ENCODE measurements at regions not wholly inside any gene's neighbourhood (a gene's known extent, or its start where the extent isn't known, plus 50 kb on each side); places are given as distances from the start of the nearest gene placed in this dataset.

- no peaks in the 10 kb centered on the region for H3K79me2 ChIP-seq (replicated peaks; ENCODE audit: insufficient read depth, low read length)
- no peak overlapping the region for H2AFZ ChIP-seq (ENCODE audit: low read depth, low read length)
- H3F3A ChIP-seq (ENCODE audit: insufficient read depth, low read length, poor library complexity, severe bottlenecking), result no peaks in the 10 kb centered on the region
- H4K20me1 ChIP-seq (ENCODE audit: insufficient read depth), result no peaks in the 10 kb centered on the region
- H3K36me3 ChIP-seq (ENCODE audit: insufficient read depth, low read length), result no peaks in the 10 kb centered on the region
- no peak overlapping the region for H3K9ac ChIP-seq (ENCODE audit: low read length)
- H3K9me3 ChIP-seq (ENCODE audit: low read length), result no peaks in the 10 kb centered on the region
- no peak overlapping the region for H3K4me3 ChIP-seq (ENCODE audit: low read length)
- no peaks in the 10 kb centered on the region for H3K9me2 ChIP-seq (ENCODE audit: insufficient read depth, low read length)
- H3K4me2 ChIP-seq (ENCODE audit: low read length), result no peak overlapping the region
- TF ChIP-seq REST (IDR thresholded peaks at IDR 0.05; ENCODE audit: borderline replicate concordance) (no peak), MXI1 (conservative IDR thresholded peaks at IDR 0.05; ENCODE audit: poor library complexity, severe bottlenecking) (no peak), EP300 (conservative IDR thresholded peaks at IDR 0.05; ENCODE audit: poor library complexity, severe bottlenecking) (no peak), EZH2 (IDR thresholded peaks at IDR 0.05; ENCODE audit: borderline replicate concordance, insufficient read depth, low read length, poor library complexity, severe bottlenecking) (no peak), POLR2AphosphoS5 (IDR thresholded peaks at IDR 0.05) (no peak), TAF1 (IDR thresholded peaks at IDR 0.05; ENCODE audit: low read depth) (no peak), RAD21 (conservative IDR thresholded peaks at IDR 0.05) (no peak), SMC3 (conservative IDR thresholded peaks at IDR 0.05; ENCODE audit: poor library complexity) (no peak)
- TF ChIP-seq, protein P1, sequence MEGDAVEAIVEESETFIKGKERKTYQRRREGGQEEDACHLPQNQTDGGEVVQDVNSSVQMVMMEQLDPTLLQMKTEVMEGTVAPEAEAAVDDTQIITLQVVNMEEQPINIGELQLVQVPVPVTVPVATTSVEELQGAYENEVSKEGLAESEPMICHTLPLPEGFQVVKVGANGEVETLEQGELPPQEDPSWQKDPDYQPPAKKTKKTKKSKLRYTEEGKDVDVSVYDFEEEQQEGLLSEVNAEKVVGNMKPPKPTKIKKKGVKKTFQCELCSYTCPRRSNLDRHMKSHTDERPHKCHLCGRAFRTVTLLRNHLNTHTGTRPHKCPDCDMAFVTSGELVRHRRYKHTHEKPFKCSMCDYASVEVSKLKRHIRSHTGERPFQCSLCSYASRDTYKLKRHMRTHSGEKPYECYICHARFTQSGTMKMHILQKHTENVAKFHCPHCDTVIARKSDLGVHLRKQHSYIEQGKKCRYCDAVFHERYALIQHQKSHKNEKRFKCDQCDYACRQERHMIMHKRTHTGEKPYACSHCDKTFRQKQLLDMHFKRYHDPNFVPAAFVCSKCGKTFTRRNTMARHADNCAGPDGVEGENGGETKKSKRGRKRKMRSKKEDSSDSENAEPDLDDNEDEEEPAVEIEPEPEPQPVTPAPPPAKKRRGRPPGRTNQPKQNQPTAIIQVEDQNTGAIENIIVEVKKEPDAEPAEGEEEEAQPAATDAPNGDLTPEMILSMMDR (IDR thresholded peaks at IDR 0.05; ENCODE audit: poor library complexity, severe bottlenecking), result no peak
- no peak overlapping the region for H3K27ac ChIP-seq (ENCODE audit: low read length)
- H3K27me3 ChIP-seq (ENCODE audit: insufficient read depth, low read depth, low read length), result no peaks in the 10 kb centered on the region
These were observed 1339.4 kb downstream of the XPNPEP1 start for GRCh38 chr10:108583877-108584276.

GRCh38 chr10:108582888-108583287 lies 1340.4 kb downstream of the XPNPEP1 start:
- Histone ChIP-seq H2AFZ (ENCODE audit: low read depth, low read length) (no peak overlapping the region), H3K27ac (ENCODE audit: low read length) (no peak overlapping the region), H3K9me2 (ENCODE audit: insufficient read depth, low read length) (no peaks in the 10 kb centered on the region), H3K4me2 (ENCODE audit: low read length) (no peak overlapping the region), H3F3A (ENCODE audit: insufficient read depth, low read length, poor library complexity, severe bottlenecking) (no peaks in the 10 kb centered on the region), H3K9ac (ENCODE audit: low read length) (no peak overlapping the region), H3K79me2 (replicated peaks; ENCODE audit: insufficient read depth, low read length) (no peaks in the 10 kb centered on the region), H3K9me3 (ENCODE audit: low read length) (no peaks in the 10 kb centered on the region), H3K36me3 (ENCODE audit: insufficient read depth, low read length) (no peaks in the 10 kb centered on the region), H3K27me3 (ENCODE audit: insufficient read depth, low read depth, low read length) (no peaks in the 10 kb centered on the region), H3K4me3 (ENCODE audit: low read length) (no peak overlapping the region), H4K20me1 (ENCODE audit: insufficient read depth) (no peaks in the 10 kb centered on the region)
- TF ChIP-seq SMC3 (conservative IDR thresholded peaks at IDR 0.05; ENCODE audit: poor library complexity) (no peak), EZH2 (IDR thresholded peaks at IDR 0.05; ENCODE audit: borderline replicate concordance, insufficient read depth, low read length, poor library complexity, severe bottlenecking) (no peak), TAF1 (IDR thresholded peaks at IDR 0.05; ENCODE audit: low read depth) (no peak), POLR2AphosphoS5 (IDR thresholded peaks at IDR 0.05) (no peak), EP300 (conservative IDR thresholded peaks at IDR 0.05; ENCODE audit: poor library complexity, severe bottlenecking) (no peak)
